Kidney tubule cell (primary cell): ENCODE measurements at regions not wholly inside any gene's neighbourhood (a gene's known extent, or its start where the extent isn't known, plus 50 kb on each side); places are given as distances from the start of the nearest gene placed in this dataset.

Source experiments
- DNase-seq: peaks from one replicate; pipeline ENCODE4 v3.0.0-alpha.2; 2018; ENCODE audit warnings: low spot score

DNA sequence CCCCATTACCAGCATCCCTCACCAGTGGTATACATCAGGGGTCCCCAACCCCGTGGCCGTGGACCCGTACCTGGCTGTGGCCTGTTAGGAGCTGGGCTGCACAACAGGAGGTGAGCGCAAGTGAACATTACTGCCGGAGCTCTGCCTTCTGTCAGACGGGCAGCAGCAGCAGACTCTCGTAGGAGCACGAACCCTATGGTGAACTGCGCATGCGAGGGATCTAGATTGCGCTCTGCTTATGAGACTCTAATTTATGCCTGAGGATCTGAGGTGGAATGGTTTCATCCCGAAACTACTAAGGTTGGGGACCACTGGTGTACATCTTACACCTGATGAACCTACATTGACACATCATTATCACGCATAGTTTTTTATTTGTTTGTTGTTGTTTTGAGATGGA lies 52.8 kb upstream of the DHX15 start:
- DNase-seq, result no peak

DNA sequence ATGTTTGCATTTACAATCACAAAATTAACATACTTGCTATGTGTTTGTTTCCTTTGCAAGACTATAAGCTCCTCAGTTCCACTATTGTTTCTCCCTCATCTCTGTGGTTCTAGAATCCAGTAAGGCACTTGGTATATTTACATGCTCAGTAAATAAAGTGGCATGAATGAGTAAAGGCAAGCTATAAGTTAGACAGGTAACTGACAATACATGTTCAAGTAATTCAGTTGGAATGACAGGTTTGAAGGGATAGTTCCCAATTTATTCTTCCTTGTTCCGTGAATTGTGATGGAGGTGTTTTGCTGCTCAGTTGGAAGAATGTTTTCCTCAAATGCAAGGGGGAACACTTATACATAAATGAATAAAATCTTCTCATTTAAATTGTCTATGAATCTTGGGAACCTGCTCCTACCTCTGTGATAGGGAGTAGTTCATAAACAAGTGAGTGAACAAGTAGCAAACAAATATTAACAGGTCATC lies 54.1 kb upstream of the DHX15 start:
- DNase-seq, result no peak

- no peak for DNase-seq
Measured at GRCh38 chr4:24639714-24640113, 55.4 kb upstream of the DHX15 start.

DNA sequence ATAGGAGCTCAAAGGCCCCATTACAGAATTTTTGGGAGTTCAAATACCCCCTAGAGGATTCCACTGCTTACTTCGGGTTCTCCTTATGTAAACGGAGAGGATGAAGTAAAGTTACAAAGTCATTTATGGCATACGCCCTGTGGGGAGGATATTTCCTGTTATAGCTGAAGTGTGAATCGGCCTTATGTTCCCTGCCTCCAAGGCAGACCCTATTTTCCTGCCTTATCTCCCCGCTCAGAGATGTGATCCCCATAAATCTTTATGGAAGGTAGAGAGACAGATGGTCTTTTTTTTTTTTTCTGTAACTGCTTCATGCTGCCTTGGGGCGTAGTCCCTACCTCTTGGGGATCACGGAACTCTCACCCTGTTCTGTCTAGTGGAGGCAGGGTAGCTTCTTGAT lies 56.0 kb upstream of the DHX15 start:
- no peak for DNase-seq

DNA sequence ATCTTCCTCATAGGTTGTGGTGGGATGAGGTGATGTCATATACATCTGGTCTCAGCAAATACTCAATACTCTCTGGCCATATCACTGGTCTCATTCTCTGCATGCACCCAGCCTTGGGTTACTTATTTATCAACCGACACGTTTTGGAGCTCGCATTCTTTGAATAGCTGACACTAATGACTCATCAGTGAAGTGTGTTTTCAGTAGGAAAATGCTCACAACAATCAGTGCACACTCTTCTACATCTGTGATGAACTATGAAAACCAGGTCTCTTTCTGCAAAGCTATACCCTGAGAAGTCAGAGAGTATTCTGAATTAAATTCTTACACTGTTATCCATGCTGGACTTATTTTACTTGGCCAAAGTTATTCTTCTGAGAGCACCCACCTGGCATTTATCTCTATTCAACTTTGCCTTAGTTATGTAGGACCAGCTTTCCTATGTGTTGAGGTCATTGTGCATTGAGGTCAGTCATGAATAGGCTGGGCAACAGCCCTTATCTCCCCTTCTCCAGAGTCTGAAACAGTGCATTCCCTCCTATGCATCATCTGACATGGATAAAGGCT lies 58.7 kb upstream of the DHX15 start:
- DNase-seq, result peak; percentile 98

DNA sequence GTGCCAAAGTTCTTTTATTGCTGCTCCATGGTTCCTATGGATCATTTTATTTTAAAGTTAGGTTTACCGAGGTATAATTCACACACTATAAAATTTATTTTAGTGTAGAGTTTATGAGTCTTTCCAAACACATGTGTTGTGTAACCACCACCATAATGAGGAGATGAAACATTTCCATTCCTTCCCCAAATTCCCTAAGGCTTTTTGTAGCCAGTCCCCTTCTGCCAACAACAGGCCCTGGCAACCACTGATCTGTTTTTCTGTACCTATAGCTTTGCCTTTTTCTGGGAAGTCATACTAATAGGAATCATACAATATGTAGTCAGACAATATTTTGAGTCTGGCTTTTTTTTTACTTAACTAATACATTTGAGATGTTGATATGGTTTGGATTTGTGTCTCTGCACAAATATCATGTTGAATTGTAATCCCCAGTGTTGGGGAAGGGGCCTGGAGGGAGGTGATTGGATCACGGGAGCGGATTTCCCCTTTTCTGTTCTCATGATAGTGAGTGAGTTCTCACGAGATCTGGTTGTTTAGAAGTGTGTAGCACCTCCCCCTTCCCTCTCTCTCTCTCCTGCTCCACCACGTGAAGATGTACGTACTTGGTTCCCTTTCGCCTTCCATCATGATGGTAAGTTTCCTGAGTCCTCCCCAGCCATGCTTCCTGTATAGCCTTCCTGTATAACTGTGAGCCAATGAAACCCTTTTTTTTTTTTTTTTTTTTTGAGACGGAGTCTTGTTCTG lies 59.6 kb upstream of the DHX15 start:
- DNase-seq, result no peak

GRCh38 chr4:24644983-24645764 lies 60.8 kb upstream of the DHX15 start:
- no peak for DNase-seq

GRCh38 chr4:24645765-24646550 lies 61.6 kb upstream of the DHX15 start:
- no peak for DNase-seq

DNA sequence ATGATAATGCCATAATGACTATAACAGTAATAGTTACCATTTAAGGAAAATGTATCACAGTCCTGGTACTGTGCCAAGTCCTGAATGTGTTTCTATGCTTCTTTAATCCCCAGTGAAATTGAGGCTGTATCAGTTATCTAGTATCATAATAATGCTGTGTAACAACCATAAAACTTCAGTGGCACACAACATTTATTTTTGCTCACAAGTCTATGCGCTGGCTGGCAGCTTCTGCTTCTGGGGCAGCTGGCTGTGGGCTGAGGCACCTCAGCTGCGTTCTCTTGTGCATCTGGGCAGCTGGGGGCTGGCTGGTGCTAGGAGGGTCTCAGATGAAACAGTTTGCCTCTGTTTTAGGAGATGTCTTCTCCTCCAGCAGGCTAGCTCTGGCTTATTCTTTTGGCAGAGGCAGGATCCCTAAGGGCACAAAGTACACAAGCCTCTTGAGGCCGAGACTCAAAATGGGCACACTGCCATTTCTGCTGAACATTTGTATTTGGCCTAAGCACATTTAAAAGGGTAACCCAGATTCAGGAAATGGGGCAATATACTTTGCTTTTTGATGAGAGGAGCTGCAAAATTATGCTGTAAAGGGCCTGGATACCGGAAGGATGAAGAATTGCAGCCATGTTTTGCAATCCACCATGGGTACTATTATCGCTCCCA lies 62.6 kb upstream of the DHX15 start:
- no peak for DNase-seq

- DNase-seq, result peak; percentile 42
Measured at GRCh38 chr4:24650849-24651640, 66.7 kb upstream of the DHX15 start.

DNA sequence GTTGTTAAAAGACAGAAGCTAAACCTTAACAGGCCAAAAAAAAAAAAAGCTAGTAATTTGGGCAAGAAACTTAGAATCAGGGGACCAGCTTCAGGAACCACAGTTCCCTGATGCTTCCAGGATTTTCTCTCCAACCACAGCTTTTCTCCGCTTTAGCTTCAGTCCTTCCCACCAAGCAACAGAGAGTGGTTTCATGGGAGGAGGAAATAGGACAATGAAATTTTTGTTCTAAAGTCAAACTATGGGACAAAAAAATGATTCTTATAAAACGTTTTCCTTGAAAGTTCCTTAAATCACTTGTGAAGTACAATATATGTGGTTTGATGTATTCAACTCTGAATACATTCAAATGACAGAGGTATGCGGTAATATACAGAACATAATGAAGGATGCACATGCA lies 71.0 kb upstream of the DHX15 start:
- DNase-seq, result no peak

DNA sequence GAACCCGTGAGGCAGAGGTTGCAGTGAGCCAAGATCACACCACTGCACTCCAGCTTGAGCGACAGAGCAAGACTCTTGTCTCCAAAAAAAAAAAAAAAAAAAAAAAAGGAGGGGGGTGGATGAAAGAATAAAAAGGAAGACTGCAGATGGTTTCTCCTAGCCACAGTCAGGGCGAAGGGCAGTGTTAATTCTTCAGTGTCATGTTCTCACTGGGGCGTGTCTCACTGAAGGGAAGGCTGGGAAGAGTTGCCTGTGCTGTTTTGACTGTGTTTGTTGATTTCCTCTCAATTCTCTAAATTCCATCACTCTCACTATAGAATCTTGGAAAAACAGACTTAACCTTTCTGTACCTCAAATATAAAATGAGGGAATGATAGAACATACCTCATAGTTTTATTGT lies 71.6 kb upstream of the DHX15 start:
- DNase-seq, result peak; percentile 71

DNA sequence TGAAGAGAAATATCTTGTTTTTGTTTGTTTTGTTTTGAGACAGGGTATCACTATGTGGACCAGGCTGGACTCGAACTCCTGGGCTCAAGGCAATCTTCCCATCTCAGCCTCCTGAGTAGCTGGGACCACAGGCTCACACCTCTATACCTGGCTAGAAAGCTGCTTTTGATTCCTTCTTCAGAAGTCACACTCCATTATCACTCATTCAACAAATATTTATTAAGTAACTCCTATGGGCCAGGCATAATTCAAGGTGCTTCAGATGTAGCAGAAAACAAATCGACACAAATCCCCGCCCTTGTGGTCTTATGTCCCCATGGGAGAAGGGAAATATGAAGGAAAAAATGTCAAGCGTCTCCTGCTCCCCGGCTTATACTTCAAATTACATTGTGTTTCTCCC lies 72.6 kb upstream of the DHX15 start:
- DNase-seq, result peak; percentile 26

GRCh38 chr4:24657768-24658617 lies 73.6 kb upstream of the DHX15 start:
- DNase-seq, result peak; percentile 100

GRCh38 chr4:24659241-24659961 lies 75.0 kb upstream of the DHX15 start:
- no peak for DNase-seq

GRCh38 chr4:24662056-24662455 lies 77.7 kb upstream of the DHX15 start:
- DNase-seq, result no peak

DNA sequence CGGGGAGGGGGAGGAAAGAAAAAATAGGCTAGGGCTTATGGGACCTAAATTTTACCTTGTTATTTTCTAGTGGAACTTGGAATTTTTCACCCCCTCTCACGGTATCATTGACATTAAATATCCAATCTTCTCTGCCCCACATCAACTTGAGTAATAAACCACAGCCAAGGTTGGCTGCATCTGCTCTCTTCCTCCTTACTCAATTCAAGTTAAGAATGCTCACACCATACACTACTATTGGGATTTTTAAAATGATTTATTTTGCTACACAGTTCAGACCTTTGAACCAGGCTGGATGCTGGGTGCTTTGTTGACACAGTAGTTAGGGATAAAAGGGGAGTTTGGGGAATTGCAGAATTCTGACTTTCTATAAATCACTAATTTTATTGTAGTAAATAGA lies 78.2 kb upstream of the DHX15 start:
- DNase-seq, result peak; percentile 39

GRCh38 chr4:24664956-24665355 lies 80.6 kb upstream of the DHX15 start:
- no peak for DNase-seq

GRCh38 chr4:24666316-24666715 lies 82.0 kb upstream of the DHX15 start:
- DNase-seq, result no peak
